ENCODE measurements at regions not wholly inside any gene's neighbourhood (a gene's known extent, or its start where the extent isn't known, plus 50 kb on each side); places are given as distances from the start of the nearest gene placed in this dataset.

- TF ChIP-seq, protein P1, sequence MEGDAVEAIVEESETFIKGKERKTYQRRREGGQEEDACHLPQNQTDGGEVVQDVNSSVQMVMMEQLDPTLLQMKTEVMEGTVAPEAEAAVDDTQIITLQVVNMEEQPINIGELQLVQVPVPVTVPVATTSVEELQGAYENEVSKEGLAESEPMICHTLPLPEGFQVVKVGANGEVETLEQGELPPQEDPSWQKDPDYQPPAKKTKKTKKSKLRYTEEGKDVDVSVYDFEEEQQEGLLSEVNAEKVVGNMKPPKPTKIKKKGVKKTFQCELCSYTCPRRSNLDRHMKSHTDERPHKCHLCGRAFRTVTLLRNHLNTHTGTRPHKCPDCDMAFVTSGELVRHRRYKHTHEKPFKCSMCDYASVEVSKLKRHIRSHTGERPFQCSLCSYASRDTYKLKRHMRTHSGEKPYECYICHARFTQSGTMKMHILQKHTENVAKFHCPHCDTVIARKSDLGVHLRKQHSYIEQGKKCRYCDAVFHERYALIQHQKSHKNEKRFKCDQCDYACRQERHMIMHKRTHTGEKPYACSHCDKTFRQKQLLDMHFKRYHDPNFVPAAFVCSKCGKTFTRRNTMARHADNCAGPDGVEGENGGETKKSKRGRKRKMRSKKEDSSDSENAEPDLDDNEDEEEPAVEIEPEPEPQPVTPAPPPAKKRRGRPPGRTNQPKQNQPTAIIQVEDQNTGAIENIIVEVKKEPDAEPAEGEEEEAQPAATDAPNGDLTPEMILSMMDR (conservative IDR thresholded peaks at IDR 0.05; ENCODE audit: low read length), result no peak
- TF ChIP-seq EZH2phosphoT487 (IDR thresholded peaks at IDR 0.05; ENCODE audit: borderline replicate concordance), result no peak
These were observed 359.0 kb upstream of the PTBP2 start for GRCh38 chr1:96362623-96363022.
